Omental fat pad (tissue), 3 donors: ENCODE measurements at regions not wholly inside any gene's neighbourhood (a gene's known extent, or its start where the extent isn't known, plus 50 kb on each side); places are given as distances from the start of the nearest gene placed in this dataset.

Experiments
- ATAC-seq: fragments of 150-250 bp; one replicate; pipeline ENCODE4 v1.9.1; 2016; ENCODE audit warnings: mild to moderate bottlenecking, moderate library complexity; ENCODE audit not compliant: low FRiP score
- DNase-seq: peaks from one replicate; pipeline ENCODE4 v3.0.0-alpha.2; 2019; ENCODE audit warnings: low spot score
- CTCF ChIP-seq, 3 donors: fragments of 450-650 bp; IDR thresholded peaks; one replicate each; pipeline ENCODE4 v1.5.1; 2016 to 2017; ENCODE audit warnings: antibody characterized with exemption in 3 of 3, mild to moderate bottlenecking in 3 of 3, moderate library complexity in 2 of 3

GRCh38 chr4:100797791-100798190, 280.0 kb upstream of the EMCN start:
- DNase-seq (no peak), ATAC-seq (no peak)
- TF ChIP-seq CTCF (IDR thresholded peaks at IDR 0.05) = no peak

GRCh38 chr4:100797356-100797755, 279.5 kb upstream of the EMCN start:
- TF ChIP-seq CTCF (IDR thresholded peaks at IDR 0.05) = no peak
- DNase-seq = no peak
- ATAC-seq = no peak

GRCh38 chr4:100796332-100796731, 278.5 kb upstream of the EMCN start:
- no peak for TF ChIP-seq CTCF (IDR thresholded peaks at IDR 0.05)
- no peak for DNase-seq
- ATAC-seq = no peak

- TF ChIP-seq CTCF (IDR thresholded peaks at IDR 0.05) = no peak
- DNase-seq = no peak
- ATAC-seq = no peak
These were observed 277.8 kb upstream of the EMCN start for GRCh38 chr4:100795581-100795980.

- no peak for ATAC-seq
- no peak for DNase-seq
- TF ChIP-seq CTCF (IDR thresholded peaks at IDR 0.05) = no peak
These were observed 273.2 kb upstream of the EMCN start for GRCh38 chr4:100790836-100791615.

GRCh38 chr4:100789991-100790390, 272.2 kb upstream of the EMCN start:
- no peak for TF ChIP-seq CTCF (IDR thresholded peaks at IDR 0.05)
- ATAC-seq (no peak), DNase-seq (no peak)

GRCh38 chr4:100786481-100786880, 268.7 kb upstream of the EMCN start:
- ATAC-seq = no peak
- DNase-seq = no peak
- no peak for TF ChIP-seq CTCF (IDR thresholded peaks at IDR 0.05)
